ENCODE measurements at regions not wholly inside any gene's neighbourhood (a gene's known extent, or its start where the extent isn't known, plus 50 kb on each side); places are given as distances from the start of the nearest gene placed in this dataset.

DNA sequence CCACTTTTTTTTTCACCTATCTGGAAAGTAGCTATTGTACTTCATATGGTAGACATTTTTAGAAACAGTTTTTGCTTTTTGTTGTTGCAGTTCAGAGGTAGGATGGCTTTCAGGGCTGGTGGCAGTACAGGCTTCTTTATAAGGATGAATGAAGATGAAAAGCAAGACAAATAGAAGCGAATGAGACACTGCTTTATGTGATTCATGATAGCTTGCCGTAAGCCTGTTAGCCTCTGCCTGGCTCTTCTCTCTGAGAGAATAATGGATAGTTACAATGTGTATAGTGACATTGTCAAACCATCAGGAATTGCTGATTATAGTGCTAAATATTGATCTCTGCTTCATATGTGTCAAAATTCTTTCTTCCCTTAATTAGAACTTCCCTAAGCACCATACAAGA is 173.7 kb downstream of the NR4A2 start:
- DNase-seq = no peak

DNA sequence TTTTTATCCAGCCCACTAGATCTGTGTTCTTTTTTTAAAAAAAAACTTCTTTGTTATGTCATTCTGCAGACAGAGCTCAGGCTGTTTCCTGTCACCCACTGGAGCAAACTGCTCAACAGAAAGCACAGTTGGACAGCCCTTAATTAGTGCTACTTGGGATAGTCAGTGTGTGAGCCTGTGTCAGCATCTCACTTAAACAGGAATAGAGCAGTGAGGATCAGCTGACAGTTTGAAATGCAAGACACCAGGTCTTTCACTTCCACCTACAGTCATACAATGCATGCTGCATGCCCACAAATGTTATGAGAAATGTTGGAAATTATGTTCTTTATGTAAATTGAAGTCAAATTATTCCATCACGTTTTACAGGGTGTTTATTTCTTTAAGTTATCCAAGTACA is 174.9 kb downstream of the NR4A2 start:
- DNase-seq = no peak

- no peak for DNase-seq
Measured at GRCh38 chr2:156156580-156156979, 175.9 kb downstream of the NR4A2 start.

DNA sequence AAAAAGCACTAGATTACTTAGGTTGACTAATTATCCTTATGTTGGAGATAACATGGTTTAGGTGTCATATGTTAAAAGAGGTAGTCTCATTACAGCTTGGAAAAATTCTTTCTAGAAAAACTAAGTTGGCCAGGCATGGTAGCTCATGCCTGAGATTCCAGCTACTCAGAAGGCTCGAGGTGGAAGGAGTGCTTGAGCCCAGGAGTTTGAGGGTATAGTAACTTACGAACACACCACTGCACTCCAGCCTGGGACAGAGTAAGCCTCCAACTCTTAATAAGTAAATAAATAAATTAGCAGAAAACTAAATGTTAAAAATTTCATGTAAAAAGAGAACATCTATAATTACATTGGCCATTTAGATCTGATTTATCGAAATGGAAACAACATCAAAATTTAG is 177.2 kb downstream of the NR4A2 start:
- DNase-seq = no peak

GRCh38 chr2:156151351-156151750 is 181.2 kb downstream of the NR4A2 start:
- no peak for DNase-seq

- no peak for DNase-seq
Measured at GRCh38 chr2:156147594-156148330, 184.8 kb downstream of the NR4A2 start.

DNA sequence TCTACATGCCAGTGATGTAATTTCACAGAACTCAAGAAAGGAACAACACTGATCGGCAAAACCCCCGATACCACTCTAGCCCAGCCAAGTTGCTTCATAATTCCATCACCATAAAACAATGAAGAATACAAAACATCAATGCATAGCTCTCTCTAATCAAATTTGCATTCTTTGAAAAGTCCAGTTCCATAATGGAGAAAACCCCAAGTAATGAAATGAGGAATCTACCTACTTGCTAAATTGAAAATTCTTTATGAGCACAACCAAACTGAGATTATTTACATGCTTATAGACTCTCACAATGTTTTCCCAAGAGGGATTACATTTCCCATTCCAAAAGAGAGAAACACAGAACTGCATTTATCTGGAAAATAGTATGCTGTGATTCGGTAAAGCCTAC is 186.5 kb downstream of the NR4A2 start:
- DNase-seq = no peak

DNA sequence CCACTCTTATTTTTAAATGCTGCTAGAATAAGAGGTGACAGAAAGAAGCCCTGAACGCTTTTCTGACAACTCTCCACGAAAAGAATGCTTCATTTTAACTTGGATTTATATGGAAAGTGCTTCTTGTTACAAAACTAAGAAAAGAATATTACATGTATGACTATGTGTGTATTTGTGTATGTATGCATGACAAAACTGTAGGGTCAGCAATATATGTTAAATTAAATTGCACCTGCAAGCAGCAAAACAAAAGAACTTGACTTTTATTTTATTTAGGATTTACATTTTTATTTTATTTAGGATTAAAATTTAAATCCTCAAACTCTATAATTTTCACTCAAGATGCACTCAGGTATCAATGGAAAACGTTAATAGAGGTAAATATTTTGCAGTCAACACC is 187.1 kb downstream of the NR4A2 start:
- DNase-seq = no peak

DNA sequence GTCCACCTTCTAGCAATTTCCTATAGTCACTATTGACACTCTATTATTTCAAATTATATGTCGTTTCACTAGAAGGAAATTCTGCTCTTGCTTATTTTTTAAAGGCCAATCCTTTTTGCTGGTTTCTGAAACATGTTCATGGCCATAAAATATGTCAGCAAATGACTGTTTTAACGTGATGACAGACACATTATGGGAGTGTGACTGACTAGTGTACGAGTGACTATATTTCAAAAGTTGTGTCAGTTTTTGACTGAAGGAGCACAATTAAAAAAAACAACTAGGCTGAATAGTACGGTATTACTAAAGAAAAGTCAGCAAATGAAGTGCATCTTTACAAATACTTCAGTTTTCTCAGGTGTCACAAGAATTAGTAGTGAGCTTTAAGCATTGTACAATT is 196.0 kb downstream of the NR4A2 start:
- no peak for DNase-seq

GRCh38 chr2:156134887-156135286 is 197.6 kb downstream of the NR4A2 start:
- no peak for DNase-seq

GRCh38 chr2:156132941-156133340 is 199.6 kb downstream of the NR4A2 start:
- no peak for DNase-seq

GRCh38 chr2:156132130-156132529 is 200.4 kb downstream of the NR4A2 start:
- DNase-seq = no peak

GRCh38 chr2:156129227-156129626 is 203.3 kb downstream of the NR4A2 start:
- DNase-seq = no peak

- no peak for DNase-seq
Measured at GRCh38 chr2:156125018-156125417, 207.5 kb downstream of the NR4A2 start.

DNA sequence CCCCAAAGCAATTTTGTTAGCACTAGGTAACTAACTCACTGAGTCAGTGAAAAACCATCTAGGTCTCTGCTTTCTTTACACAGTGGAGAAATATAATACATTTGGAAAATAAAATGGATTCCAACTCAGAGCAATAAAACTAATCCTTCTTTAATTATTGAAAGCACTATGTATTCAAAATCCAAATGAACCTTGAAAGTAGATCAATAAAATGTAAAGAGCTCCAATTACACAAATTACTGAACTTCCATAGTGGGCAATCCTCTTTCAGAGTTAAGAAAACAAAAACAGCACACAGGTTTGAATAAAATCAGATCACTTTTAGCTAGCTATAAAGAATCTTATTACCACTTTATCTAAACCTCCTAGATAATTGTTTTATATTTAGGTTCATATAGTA is 208.1 kb downstream of the NR4A2 start:
- no peak for DNase-seq

DNA sequence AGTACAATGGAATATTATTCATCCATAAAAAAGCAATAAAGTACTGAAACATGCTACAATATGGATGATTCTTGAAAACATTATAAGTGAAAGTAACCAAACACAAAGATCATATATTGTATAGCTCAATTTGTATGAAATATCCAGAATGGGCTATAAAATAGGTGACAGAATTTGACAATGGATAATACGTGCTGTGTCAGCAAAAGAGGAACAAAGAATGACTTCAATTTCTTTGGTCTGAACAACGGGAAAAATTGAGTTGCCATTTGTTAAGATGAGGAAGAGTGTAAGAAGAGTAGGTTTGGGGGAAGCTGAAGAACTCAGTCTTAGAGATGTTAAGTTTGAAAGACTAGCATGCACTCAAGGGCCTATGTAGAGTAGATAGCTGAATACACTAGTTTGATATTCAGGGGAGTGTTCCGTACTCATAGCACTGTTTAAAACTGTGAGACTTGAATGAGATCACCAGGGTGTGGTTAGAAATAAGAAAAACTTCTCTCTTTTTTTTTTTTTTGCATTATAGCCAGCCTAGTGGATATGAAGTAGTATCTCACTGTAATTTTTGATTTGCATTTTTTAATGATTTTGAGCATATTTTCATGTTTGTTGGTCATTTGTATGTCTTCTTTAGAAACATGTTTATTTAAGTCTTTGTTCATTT is 213.6 kb downstream of the NR4A2 start:
- DNase-seq = no peak

DNA sequence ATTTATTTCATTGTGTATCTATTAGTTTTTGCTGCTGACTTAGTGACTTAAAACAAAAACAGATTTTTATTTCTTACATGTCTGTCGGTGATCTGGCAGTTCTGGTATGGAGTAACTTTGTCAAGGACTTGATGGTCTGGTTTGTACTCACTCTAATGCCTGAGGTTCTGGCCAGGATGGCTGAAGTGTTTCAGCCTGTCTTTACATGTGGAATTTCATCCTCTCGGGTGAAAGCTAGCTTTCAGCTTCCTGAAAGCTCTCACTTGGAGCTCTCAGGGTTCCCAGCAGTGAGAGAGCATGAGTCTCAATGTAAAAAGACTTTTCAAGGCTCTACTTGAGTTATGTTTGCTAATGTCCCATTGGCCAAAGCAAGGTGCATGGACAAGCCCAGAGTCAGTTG is 216.4 kb downstream of the NR4A2 start:
- DNase-seq = no peak

- DNase-seq = no peak
Measured at GRCh38 chr2:156115338-156115737, 217.2 kb downstream of the NR4A2 start.

DNA sequence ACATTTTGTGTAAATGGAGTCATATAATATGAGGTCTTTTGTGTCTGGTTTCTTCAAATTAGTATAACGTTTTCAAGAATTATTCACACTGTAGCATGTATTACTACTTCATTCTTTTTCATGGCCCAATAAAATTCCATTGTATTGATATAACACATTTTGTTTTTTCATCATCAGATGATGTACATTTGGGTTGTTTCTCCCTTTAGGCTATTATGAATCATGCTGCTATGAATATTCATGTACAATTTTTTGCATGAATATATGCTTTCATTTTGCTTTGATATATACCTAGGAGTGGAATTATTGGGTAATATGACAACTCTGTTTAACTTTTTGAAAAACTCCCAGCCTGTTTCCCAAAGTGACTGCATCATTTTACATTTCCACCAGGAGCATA is 220.2 kb downstream of the NR4A2 start:
- DNase-seq = no peak

- DNase-seq = no peak
Measured at GRCh38 chr2:156110890-156111289, 221.6 kb downstream of the NR4A2 start.

DNA sequence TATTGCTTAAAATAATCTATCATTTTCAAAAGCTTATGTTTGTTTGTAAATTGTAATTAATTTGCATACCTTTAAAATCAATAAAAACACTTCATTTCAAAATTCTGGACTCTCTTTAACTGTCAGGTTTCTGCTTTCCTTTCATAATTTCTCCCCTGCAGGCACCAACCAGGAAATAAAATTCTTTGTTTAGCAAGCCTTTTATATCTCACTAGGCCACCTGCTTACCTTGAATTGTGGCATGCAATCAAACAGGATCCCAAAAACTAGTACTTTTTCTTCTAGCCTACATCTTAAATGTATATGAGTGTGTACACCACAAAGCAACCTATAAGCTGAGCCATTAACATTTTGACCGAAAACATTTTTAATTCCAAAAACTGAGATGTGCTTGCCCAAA is 233.1 kb downstream of the NR4A2 start:
- no peak for DNase-seq

GRCh38 chr2:156098506-156098905 is 234.0 kb downstream of the NR4A2 start:
- DNase-seq = no peak

- no peak for DNase-seq
Measured at GRCh38 chr2:156088587-156088986, 243.9 kb downstream of the NR4A2 start.

DNA sequence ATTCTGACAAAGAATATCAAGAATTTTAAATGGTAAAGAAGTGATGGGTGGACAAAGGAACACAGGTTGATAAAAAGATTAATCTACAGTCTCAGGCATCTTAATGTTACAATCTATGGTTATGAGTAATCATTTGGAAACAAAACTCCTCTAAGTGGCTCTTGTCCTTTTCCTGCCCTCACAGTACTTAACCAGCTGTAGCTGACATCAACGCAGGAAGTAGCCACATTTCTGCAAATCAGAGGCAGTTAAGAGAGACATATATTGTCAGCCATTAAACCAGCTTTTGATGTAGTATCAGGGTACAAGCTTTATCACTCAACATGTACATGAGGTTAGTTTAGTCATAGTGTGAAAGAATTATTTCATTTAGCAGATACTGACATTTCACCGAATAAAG is 244.6 kb downstream of the NR4A2 start:
- no peak for DNase-seq
